HG03097 (cell line): ENCODE measurements at regions not wholly inside any gene's neighbourhood (a gene's known extent, or its start where the extent isn't known, plus 50 kb on each side); places are given as distances from the start of the nearest gene placed in this dataset.
A peak's percentile ranks its signal among the peaks of the same experiment; 100 is the strongest.
"Not testable (repeated sequence)": the region's sequence is repeated elsewhere in the genome, so short reads cannot be mapped to it uniquely, and the experiment has no call there.

Source experiments
- ATAC-seq: cut with Tn5 transposase; IDR thresholded peaks from one replicate; pipeline ENCODE4 v1.9.1; 2021; ENCODE audit not compliant: unreplicated experiment, low FRiP score

- ATAC-seq, result peak; percentile 39
Measured at GRCh38 chr1:80640978-80641377, 1159.8 kb upstream of the ADGRL2 start.

- ATAC-seq, result peak; percentile 93
Measured at GRCh38 chr1:80639777-80640533, 1160.8 kb upstream of the ADGRL2 start.

- ATAC-seq, result no peak
Measured at GRCh38 chr1:80633947-80634706, 1166.6 kb upstream of the ADGRL2 start.

GRCh38 chr1:80632284-80632683, 1168.5 kb upstream of the ADGRL2 start:
- ATAC-seq, result no peak

- no peak for ATAC-seq
Measured at GRCh38 chr1:80629304-80629837, 1171.4 kb upstream of the ADGRL2 start.

- ATAC-seq, result no peak
Measured at GRCh38 chr1:80624682-80625081, 1176.1 kb upstream of the ADGRL2 start.

GRCh38 chr1:80607064-80607463, 1193.7 kb upstream of the ADGRL2 start:
- no peak for ATAC-seq

GRCh38 chr1:80594013-80594412, 1206.7 kb upstream of the ADGRL2 start:
- ATAC-seq, result no peak

GRCh38 chr1:80593197-80593596, 1207.5 kb upstream of the ADGRL2 start:
- ATAC-seq, result no peak

GRCh38 chr1:80582980-80583379, 1217.8 kb upstream of the ADGRL2 start:
- no peak for ATAC-seq

- ATAC-seq, result no peak
Measured at GRCh38 chr1:80579055-80579454, 1221.7 kb upstream of the ADGRL2 start.

GRCh38 chr1:80566867-80567266, 1233.9 kb upstream of the ADGRL2 start:
- no peak for ATAC-seq

- no peak for ATAC-seq
Measured at GRCh38 chr1:80566123-80566522, 1234.6 kb upstream of the ADGRL2 start.

GRCh38 chr1:80565406-80565805, 1235.3 kb upstream of the ADGRL2 start:
- ATAC-seq, result no peak

GRCh38 chr1:80542231-80542630, 1258.5 kb upstream of the ADGRL2 start:
- ATAC-seq, result no peak

- ATAC-seq, result no peak
Measured at GRCh38 chr1:80540596-80540995, 1260.1 kb upstream of the ADGRL2 start.

GRCh38 chr1:80540149-80540548, 1260.6 kb upstream of the ADGRL2 start:
- ATAC-seq, result no peak

GRCh38 chr1:80539298-80539697, 1261.4 kb upstream of the ADGRL2 start:
- ATAC-seq, result not testable (repeated sequence)

- ATAC-seq, result no peak
Measured at GRCh38 chr1:80536461-80536860, 1264.3 kb upstream of the ADGRL2 start.

GRCh38 chr1:80535466-80535865, 1265.3 kb upstream of the ADGRL2 start:
- ATAC-seq, result no peak

- no peak for ATAC-seq
Measured at GRCh38 chr1:80534606-80535360, 1266.0 kb upstream of the ADGRL2 start.
